ENCODE measurements at regions not wholly inside any gene's neighbourhood (a gene's known extent, or its start where the extent isn't known, plus 50 kb on each side); places are given as distances from the start of the nearest gene placed in this dataset.
"Not testable (repeated sequence)": the region's sequence is repeated elsewhere in the genome, so short reads cannot be mapped to it uniquely, and the experiment has no call there.

DNA sequence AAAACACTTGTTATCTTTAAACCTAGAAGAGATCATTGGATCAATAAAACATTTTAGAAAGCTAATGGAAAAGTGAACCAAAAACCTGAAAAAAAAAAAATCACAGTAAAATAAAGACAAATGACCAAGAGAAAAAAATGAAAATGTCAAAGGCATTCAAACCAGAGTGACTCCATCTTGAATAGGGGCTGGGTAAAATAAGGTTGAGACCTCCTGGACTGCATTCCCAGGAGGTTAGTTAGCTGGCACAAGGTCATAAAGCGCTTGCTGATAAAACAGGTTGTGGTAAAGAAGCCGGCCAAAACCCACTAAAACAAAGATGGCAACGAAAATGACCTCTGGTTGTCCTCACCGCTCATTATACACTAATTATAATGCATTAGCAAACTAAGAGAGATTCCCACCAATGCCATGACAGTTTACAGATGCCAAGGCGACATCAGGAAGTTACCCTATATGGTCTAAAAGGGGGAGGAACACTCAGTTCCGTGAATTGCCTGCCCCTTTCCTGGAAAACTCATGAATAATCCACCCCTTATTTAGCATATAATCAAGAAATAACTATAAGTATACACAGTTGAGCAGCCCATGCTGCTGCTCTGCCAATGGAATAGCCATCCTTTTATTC lies 116.7 kb upstream of the NEK6 start:
- no peaks in the 10 kb centered on the region for H3K79me2 ChIP-seq (ENCODE audit: insufficient read depth, low read length)
- no peaks in the 10 kb centered on the region for H3F3A ChIP-seq (ENCODE audit: low read depth)

DNA sequence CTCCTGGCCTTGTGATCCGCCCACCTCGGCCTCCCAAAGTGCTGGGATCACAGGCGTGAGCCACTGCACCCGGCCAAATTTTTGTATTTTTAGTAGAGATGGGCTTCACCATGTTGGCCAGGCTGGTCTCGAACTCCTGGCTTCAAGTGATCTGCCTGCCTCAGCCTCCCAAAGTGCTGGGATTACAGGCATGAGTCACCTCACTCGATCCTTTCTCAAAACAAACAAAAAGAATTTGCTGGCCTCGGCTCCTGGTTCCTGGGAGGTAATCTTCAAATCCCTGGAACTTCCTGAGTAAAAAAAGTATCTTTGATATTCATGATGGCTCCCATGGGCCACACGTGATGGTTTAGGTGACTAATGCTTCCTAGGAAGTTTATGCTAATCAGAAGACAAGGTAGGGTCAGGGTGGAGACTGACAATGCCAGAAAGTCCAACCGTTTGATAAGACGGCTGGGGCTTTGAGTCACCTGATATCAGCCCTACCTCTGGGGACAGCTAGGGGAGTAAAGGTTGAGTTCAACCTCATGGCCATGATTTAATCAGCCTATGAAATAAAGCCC lies 113.1 kb upstream of the NEK6 start:
- not testable (repeated sequence) for H3F3A ChIP-seq (ENCODE audit: low read depth); H3K79me2 ChIP-seq (ENCODE audit: insufficient read depth, low read length); H3K36me3 ChIP-seq (ENCODE audit: insufficient read depth, low read length); H4K20me1 ChIP-seq (ENCODE audit: insufficient read depth, low read length, poor library complexity, severe bottlenecking); H3K9ac ChIP-seq (ENCODE audit: low read depth, low read length, poor library complexity, severe bottlenecking); H3K27me3 ChIP-seq (ENCODE audit: insufficient read depth, low read length, poor library complexity, severe bottlenecking); H3K4me2 ChIP-seq (ENCODE audit: low read depth, low read length, poor library complexity, severe bottlenecking); H3K4me1 ChIP-seq (ENCODE audit: insufficient read depth, low read length, poor library complexity, severe bottlenecking); H2AFZ ChIP-seq (ENCODE audit: low read length); H3K9me3 ChIP-seq (ENCODE audit: insufficient read depth, low read depth, low read length); H3K4me3 ChIP-seq (ENCODE audit: low read length, poor library complexity, severe bottlenecking); H3K9me2 ChIP-seq (replicated peaks; ENCODE audit: low read depth, low read length)

More for the DNA sequence above, 116.7 kb upstream of the NEK6 start:
- no peaks in the 10 kb centered on the region for H3K9me3 ChIP-seq (ENCODE audit: insufficient read depth, low read depth, low read length)
- H3K4me3 ChIP-seq (ENCODE audit: low read length, poor library complexity, severe bottlenecking) = no peak overlapping the region
- no peak overlapping the region for H2AFZ ChIP-seq (ENCODE audit: low read length)
- H4K20me1 ChIP-seq (ENCODE audit: insufficient read depth, low read length, poor library complexity, severe bottlenecking) = no peaks in the 10 kb centered on the region
- no peak for TF ChIP-seq EZH2phosphoT487 (IDR thresholded peaks at IDR 0.05; ENCODE audit: borderline replicate concordance)
- TF ChIP-seq, protein P1, sequence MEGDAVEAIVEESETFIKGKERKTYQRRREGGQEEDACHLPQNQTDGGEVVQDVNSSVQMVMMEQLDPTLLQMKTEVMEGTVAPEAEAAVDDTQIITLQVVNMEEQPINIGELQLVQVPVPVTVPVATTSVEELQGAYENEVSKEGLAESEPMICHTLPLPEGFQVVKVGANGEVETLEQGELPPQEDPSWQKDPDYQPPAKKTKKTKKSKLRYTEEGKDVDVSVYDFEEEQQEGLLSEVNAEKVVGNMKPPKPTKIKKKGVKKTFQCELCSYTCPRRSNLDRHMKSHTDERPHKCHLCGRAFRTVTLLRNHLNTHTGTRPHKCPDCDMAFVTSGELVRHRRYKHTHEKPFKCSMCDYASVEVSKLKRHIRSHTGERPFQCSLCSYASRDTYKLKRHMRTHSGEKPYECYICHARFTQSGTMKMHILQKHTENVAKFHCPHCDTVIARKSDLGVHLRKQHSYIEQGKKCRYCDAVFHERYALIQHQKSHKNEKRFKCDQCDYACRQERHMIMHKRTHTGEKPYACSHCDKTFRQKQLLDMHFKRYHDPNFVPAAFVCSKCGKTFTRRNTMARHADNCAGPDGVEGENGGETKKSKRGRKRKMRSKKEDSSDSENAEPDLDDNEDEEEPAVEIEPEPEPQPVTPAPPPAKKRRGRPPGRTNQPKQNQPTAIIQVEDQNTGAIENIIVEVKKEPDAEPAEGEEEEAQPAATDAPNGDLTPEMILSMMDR (conservative IDR thresholded peaks at IDR 0.05; ENCODE audit: low read length) = no peak
- no peaks in the 10 kb centered on the region for H3K27me3 ChIP-seq (ENCODE audit: insufficient read depth, low read length, poor library complexity, severe bottlenecking)
- H3K4me1 ChIP-seq (ENCODE audit: insufficient read depth, low read length, poor library complexity, severe bottlenecking) = peaks cover 2% of the 10 kb centered on the region
- H3K4me2 ChIP-seq (ENCODE audit: low read depth, low read length, poor library complexity, severe bottlenecking) = no peak overlapping the region
- no peak overlapping the region for H3K9ac ChIP-seq (ENCODE audit: low read depth, low read length, poor library complexity, severe bottlenecking)
- no peaks in the 10 kb centered on the region for H3K9me2 ChIP-seq (replicated peaks; ENCODE audit: low read depth, low read length)
- no peaks in the 10 kb centered on the region for H3K36me3 ChIP-seq (ENCODE audit: insufficient read depth, low read length)

DNA sequence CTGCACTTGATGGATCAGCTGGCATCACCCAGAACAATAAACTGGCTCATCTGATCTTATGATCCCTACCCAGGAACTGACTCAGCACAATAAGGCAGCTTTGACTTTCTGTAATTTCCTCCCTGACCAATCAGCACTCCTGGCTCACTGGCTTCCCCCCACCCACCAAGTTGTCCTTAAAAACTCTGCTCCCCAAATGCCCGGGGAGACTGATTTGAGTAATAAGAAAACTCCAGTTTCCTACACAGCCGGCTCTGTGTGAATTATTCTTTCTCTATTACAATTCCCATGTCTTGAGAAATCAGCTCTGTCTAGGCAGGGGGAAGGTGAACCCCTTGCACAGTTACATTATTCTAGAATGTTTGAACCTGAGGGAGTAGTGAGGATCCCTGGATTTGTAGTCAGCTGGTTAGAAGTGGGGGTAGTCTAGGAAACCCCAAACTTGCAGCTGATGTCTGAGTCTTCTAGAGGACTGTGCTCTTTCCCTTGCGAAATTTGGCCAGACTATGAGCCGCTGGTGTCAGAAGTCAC lies 111.7 kb upstream of the NEK6 start:
- H4K20me1 ChIP-seq (ENCODE audit: insufficient read depth, low read length, poor library complexity, severe bottlenecking) = no peaks in the 10 kb centered on the region
- H3K9me3 ChIP-seq (ENCODE audit: insufficient read depth, low read depth, low read length) = no peaks in the 10 kb centered on the region
- no peak overlapping the region for H3K4me3 ChIP-seq (ENCODE audit: low read length, poor library complexity, severe bottlenecking)
- no peaks in the 10 kb centered on the region for H3K9me2 ChIP-seq (replicated peaks; ENCODE audit: low read depth, low read length)
- H3K9ac ChIP-seq (ENCODE audit: low read depth, low read length, poor library complexity, severe bottlenecking) = no peak overlapping the region
- no peaks in the 10 kb centered on the region for H3K79me2 ChIP-seq (ENCODE audit: insufficient read depth, low read length)
- H3K36me3 ChIP-seq (ENCODE audit: insufficient read depth, low read length) = no peaks in the 10 kb centered on the region
- H2AFZ ChIP-seq (ENCODE audit: low read length) = no peak overlapping the region
- no peaks in the 10 kb centered on the region for H3F3A ChIP-seq (ENCODE audit: low read depth)
- H3K4me1 ChIP-seq (ENCODE audit: insufficient read depth, low read length, poor library complexity, severe bottlenecking) = peaks cover 4% of the 10 kb centered on the region
- H3K4me2 ChIP-seq (ENCODE audit: low read depth, low read length, poor library complexity, severe bottlenecking) = no peak overlapping the region
- no peak for TF ChIP-seq EZH2phosphoT487 (IDR thresholded peaks at IDR 0.05; ENCODE audit: borderline replicate concordance)
- TF ChIP-seq, protein P1 (conservative IDR thresholded peaks at IDR 0.05; ENCODE audit: low read length) = no peak
- H3K27me3 ChIP-seq (ENCODE audit: insufficient read depth, low read length, poor library complexity, severe bottlenecking) = no peaks in the 10 kb centered on the region

- H3K4me3 ChIP-seq (ENCODE audit: low read length, poor library complexity, severe bottlenecking) = no peak overlapping the region
- no peak overlapping the region for H3K4me2 ChIP-seq (ENCODE audit: low read depth, low read length, poor library complexity, severe bottlenecking)
- H3K9ac ChIP-seq (ENCODE audit: low read depth, low read length, poor library complexity, severe bottlenecking) = no peak overlapping the region
These were observed 107.8 kb upstream of the NEK6 start for GRCh38 chr9:124149992-124150391.

More at GRCh38 chr9:124149992-124150391, 107.8 kb upstream of the NEK6 start:
- Histone ChIP-seq H3K36me3 (ENCODE audit: insufficient read depth, low read length) (no peaks in the 10 kb centered on the region), H3K9me3 (ENCODE audit: insufficient read depth, low read depth, low read length) (no peaks in the 10 kb centered on the region), H2AFZ (ENCODE audit: low read length) (no peak overlapping the region), H4K20me1 (ENCODE audit: insufficient read depth, low read length, poor library complexity, severe bottlenecking) (no peaks in the 10 kb centered on the region), H3K79me2 (ENCODE audit: insufficient read depth, low read length) (no peaks in the 10 kb centered on the region), H3F3A (ENCODE audit: low read depth) (no peaks in the 10 kb centered on the region), H3K27me3 (ENCODE audit: insufficient read depth, low read length, poor library complexity, severe bottlenecking) (no peaks in the 10 kb centered on the region), H3K9me2 (replicated peaks; ENCODE audit: low read depth, low read length) (no peaks in the 10 kb centered on the region), H3K4me1 (ENCODE audit: insufficient read depth, low read length, poor library complexity, severe bottlenecking) (peaks cover 4% of the 10 kb centered on the region)
- TF ChIP-seq EZH2phosphoT487 (IDR thresholded peaks at IDR 0.05; ENCODE audit: borderline replicate concordance) = no peak
- TF ChIP-seq, protein P1 (conservative IDR thresholded peaks at IDR 0.05; ENCODE audit: low read length) = no peak
